ENCODE measurements at regions not wholly inside any gene's neighbourhood (a gene's known extent, or its start where the extent isn't known, plus 50 kb on each side); places are given as distances from the start of the nearest gene placed in this dataset.

DNA sequence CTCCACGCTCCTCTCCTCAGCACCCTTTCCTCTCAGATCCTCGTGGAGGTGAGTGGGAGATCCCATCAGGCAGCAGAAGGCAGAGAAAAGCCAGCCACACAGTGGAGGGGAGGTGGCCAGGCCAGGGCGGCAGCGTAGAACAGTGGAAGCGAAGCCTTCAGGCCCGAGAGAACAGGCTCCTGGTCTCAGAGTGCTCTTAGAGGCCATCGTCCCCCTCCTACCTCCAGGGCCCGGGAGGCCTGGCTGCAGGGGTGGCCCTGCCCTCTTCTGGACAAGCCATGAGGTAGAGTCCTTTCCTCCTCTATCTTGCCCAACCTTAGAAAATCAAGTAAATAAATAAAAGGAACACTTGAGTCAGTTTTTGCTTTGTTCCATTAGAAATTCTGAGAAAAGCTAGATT is 202.0 kb downstream of the KATNAL1 start:
- DNase-seq = no peak

DNA sequence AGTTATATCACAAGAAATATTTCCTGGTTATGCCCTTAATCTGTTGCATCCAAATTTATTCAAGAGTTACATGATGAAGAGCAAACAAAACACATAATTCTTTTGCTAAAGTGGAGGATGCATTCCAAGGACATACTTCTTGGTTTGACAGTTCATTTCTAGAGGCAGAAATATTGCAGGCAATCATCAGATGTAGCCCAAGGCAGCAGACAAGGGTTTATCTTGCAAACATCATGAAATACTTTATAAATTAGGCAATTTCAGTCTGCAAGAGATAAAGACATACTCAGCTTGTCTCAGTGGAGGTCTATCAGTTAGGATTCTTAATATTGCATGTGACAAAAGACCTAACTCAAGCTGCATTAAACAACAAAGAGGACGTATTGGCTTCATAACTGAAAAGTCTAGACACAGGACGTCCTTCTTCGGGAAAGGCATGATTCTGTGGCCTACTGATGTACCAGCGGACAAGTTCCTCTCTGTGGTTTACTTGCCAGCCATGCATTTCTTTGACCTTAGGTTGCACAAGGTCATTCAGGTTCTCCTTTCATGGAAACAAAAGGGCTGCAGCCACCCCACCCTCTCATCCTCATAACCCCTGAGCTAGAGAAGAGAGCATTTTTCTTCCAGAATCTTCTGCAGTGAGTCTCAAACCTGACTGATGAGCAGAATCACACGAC is 204.1 kb downstream of the KATNAL1 start:
- no peak for DNase-seq

DNA sequence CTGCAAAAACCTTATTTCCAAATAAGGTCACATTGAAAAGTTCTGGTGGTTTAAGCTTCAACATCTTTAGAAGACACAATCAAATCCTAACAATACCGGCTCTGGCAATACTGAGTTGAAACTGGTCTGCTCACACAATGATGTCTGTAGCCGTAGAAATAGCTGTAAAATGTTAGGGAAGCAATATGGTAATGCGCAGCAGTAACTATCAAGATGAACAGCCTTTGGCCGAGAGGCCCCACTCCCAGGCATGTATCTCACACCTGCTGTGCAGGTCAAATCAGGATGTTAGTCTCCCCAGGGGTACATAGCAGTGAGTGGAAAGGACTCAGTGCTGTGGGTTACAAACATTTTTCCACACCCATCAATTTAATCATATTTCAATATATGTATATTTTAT is 207.1 kb downstream of the KATNAL1 start:
- DNase-seq = no peak

DNA sequence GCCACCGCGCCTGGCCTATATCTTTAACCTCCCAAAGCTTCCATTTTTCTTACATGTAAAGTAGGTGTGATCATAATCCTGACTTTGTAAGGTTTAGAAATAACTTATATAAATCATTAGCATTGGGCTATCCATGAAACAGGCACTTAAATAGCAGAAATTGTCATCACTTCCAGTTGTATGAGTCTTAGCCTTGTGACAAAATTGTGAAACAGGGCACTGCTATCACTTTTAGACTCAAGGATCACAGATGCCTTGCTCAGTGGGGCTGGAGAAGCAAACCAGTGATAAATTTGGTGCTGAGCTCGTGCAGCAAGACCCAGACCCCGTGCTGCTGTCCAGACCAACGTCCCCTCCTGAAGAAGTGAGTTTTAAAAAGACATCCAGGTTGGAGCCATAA is 209.7 kb downstream of the KATNAL1 start:
- DNase-seq = no peak

DNA sequence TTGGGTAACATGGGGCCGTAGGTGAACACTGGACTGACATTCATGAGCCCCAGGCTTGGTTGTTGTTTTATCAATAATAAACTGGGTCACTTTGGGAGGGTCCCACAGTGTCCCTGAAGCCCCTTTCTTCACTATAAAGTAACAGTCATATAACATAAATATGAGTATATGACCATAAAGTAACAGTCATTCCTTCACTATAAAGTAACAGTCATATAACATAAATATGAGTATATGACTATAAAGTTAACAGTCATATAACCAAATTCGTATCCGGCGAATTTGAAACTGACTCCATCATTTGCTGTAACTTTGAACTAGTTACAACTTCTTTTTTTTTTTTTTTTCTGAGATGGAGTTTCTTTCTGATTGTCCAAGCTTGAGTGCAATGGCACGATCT is 210.3 kb downstream of the KATNAL1 start:
- no peak for DNase-seq

DNA sequence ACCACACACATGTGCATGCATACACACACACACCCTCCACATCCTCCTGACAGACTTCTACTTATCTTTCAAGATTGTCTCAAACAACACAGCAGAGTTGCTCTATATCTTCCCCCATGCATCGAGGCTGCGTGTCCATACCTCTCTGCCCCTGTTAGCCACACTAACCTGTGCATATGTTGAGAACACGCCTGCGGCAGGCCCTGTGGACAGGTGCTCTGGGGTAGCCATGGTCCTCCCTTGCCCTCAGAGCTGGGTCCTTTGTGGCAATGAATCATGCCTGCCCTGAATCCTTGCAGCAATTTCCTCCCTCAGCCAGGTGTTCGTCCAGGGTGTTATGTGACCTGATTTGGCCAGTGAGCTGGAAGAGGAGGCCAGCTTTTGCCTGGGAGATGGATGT is 213.3 kb downstream of the KATNAL1 start:
- DNase-seq = no peak

DNA sequence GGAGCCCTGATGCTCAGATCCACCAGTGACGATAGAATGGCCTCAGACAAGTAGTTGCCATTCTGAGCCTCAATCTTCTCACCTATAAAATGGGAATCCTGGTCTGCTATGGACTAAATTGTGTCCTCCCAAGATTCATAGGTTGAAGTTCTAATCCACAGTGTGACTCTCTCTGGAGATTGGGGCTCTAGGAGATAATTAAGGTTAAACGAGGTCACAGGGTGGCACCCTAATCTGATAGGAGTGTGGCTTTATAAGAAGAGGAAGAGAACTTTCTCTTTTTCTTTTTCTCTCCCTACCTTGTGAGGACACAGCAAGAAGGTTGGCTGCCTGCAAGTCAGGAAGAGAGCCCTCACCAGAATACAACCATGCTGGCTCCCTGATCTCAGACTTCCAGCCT is 214.1 kb downstream of the KATNAL1 start:
- DNase-seq = no peak

DNA sequence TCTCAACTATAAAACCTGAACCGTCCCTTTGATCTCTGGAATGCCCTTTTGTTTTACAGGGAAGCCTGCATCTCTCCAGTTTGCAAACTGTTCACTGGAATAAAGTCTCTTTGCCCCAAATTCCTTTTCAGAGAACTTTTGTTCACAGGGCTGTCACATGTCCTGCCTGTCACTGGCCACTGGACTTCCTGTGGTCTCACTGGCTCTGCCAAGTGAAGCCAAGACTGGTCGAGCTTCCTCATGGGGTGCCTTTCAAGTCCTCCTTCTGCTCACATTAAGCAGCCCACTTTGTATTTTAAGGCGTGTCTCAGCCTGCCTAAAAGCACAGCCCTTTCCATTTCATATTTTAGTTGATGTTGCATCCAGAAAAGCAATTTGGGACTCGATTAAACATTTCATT is 215.7 kb downstream of the KATNAL1 start:
- DNase-seq = no peak

DNA sequence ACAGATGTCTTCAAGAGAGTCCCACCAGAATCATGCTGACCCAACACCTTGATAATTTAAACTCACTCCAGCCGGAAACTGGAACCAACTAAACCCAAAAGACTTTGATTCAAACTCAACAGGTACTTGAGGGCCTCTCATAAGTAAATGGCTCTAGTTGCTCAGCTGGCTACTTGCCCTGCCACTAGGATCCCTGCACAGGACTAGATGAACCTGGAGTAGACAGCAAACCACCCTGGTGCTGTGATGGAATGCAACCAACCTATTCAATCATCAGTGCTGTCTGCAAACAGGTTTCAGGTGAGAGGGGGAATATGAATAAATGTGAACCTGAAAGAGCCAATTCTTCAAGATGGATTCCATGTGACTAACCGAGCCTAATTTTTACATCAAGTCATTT is 216.3 kb downstream of the KATNAL1 start:
- DNase-seq = no peak

DNA sequence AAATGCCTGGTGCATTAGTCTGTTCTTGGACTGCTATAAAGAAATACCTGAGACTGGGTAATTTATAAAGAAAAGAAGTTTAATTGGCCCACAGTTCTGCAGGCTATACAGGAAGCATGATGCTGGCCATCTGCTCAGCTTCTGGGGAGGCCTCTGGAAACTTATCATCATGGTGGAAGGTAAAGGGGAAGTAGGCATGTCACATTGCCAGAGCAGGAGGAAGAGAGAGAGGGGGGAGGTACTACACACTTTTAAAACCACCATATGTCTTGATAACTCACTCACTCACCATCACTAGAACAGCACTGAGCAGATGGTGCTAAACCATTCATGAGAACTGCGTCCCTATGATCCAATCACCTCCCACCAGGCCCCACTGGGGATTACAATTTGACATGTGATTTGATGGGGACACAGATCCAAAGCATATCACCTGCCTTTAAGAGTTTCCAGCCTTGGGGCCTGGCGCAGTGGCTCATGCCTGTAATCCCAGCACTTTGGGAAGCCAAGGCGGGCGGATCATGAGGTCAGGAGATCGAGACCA is 219.0 kb downstream of the KATNAL1 start:
- DNase-seq = no peak

DNA sequence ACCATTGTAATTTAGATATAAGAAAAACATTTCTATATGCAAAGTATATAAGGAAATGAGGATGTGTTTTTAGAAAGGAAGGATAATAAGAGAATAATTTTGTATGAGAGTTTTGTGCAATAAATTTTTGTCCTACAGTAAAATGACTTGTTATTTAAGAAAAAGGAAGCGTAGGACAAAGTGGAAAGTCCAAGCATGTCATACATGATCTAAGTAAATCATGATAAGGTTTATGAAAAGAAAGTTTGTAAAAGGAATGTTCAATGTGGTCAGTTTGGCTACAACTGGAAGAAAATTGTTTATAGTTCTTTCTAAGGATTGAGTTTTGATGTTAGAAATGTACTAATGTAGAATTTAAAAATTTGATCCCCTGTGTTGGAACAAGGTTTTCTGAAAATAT is 222.3 kb downstream of the KATNAL1 start:
- DNase-seq = no peak

DNA sequence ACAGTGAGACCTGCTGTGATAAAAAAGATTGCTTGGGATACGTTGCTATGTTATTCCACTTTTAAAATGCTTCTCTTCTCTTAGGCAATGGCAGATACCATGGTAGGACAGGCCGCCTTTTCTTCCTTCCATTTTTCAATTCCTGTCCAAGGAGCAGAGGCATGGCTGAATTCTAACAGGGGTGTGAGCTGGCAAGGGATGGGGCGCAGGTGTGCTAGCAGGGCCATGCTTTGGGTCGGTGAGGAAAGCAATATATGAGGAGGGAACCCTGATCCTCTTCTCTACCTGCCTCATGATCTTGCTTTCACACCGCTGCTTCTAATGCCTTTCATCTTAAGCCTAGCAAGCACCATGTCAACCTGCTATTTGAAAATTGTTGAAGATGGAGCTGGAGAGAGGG is 225.0 kb downstream of the KATNAL1 start:
- no peak for DNase-seq

DNA sequence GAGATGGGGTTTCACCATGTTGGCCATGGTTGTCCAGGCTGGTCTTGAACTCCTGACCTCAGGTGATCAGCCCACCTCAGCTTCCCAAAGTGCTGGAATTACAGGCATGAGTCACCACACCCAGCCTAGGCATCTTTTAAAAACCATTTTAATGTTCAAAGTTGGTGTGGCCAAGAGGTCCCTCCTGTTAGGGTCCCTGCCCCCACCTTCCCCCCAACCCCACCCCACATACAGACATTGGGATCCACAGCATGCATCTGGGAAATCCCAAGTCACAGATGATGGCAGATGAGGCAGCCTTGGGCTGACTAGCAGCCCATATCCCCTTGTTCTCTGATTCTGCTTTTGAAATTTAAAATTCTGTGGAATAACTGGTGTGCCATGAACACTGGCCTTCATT is 226.0 kb downstream of the KATNAL1 start:
- no peak for DNase-seq

DNA sequence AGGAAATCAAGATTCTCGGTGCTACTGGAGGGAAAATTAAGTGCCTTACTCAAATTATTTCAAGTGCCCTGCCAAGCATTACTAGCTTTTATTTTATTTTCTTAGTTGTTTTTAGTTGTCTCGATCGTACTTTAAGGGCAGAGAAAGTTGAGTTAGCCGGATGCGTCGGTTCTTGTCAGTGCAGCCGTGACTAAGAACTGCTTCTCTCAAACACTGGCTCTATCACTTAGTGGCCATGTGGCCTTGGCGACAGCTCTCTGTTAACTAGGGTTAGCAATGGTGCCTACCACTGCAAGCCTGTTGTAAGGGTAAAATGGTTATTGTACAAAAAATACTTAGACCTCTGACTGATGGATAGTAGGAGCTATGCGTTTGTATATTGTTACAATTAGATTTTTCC is 227.8 kb downstream of the KATNAL1 start:
- no peak for DNase-seq

DNA sequence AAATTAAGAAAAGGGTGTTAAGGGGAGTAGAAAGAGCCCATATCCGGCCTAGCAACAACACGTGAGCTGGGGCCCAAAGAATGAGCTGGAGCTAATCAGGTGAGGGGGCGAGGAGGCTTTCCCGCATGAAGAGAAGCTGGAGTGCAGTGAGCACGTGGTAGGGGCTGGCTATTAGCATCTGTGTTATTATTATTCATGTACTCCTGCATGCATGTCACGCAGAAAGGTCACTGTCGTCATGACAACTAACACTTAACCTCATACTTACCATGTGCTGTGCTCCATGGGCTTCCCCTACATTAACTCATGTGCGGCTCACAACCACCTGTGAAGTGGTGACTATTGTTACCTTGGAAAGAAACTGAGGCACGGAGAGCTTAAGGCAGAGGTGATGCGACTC is 227.6 kb upstream of the UBL3 start:
- DNase-seq = no peak

DNA sequence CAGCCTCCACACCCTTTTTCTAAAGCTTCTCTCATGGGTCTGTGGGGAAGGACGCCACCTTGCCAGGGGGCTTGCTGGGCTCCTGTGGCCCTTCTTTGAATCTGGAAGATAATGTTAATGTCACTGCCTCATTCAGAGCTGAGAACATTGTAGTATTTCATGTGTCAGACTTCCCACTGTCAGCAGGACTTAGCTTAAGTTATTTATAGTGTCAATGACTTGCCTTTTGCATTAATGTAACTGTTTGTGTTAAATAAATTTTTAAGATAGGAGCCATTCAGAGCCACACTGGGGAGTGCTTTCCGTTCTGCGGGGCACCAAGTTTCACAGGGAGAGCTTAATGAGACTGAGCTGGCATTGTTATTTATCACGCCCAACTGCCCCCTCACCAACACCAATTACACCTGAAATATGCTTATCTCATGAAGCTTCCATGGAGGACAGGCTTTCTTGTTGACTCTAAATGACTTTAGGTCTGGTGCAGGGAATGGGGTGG is 226.9 kb upstream of the UBL3 start:
- DNase-seq = no peak

DNA sequence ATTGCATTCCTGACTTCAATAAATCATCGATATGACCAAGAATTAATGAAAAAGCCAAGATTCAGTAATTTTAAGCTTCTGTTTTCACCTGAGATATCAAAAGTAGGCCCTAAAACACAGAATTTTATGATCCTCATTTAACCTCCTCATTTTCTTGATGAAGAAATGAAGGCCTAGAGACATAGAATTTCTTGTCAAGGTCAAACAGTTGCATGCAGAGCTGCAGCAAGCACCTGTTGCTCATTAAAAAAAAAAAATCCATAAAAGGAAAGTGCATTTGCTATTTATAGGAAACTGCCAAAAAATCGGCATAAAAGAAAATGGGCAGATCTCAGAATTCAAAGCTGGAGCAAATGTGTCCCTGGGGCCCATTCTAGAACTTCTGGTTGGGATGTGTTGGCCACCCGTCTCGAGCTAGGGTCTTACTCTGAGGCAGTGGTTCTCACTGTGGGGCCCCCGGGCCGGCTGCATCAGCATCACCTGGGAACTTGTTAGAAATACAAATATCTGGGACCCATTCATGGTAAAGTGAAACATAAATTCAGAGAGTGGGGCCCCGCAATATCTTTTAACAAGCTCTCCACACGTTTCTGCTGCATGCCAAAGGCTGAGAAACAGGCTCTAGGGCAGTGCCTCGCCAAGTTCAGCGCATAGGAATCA is 224.7 kb upstream of the UBL3 start:
- no peak for DNase-seq

DNA sequence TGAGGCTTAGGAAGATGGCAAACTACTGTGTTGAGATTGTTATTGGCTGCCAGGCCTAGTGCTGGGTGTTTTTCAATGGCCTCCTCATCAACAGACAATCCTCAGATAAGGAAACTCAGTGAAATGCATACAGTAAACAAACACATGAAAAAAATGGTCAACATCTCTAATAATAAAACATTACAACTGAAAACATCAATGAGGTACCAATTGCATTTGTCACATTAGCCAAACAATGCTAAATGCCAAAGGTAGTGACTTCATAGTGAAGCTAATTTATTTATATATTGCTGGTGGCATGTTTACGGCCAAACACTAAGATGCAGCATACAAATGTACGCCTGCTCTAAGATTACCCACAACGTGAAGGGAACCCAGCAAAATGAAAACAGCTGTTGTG is 224.0 kb upstream of the UBL3 start:
- no peak for DNase-seq

DNA sequence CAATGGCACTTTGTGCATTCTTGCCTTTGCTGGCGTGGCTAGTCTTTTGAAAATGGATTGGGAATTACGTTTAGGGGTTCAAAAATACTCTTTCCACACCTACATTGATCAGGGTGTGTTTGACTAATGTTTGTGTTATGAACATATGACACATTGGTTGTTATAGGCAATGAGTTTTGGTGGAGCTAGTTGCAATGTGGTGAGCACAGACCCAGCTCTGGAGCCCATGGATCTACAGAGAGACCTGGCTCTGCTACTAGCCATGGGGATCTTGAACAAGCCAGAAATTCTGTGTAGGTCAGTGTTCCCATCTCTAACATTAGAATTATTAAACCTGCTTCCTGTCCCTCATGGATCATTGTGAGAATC is 222.4 kb upstream of the UBL3 start:
- DNase-seq = no peak

DNA sequence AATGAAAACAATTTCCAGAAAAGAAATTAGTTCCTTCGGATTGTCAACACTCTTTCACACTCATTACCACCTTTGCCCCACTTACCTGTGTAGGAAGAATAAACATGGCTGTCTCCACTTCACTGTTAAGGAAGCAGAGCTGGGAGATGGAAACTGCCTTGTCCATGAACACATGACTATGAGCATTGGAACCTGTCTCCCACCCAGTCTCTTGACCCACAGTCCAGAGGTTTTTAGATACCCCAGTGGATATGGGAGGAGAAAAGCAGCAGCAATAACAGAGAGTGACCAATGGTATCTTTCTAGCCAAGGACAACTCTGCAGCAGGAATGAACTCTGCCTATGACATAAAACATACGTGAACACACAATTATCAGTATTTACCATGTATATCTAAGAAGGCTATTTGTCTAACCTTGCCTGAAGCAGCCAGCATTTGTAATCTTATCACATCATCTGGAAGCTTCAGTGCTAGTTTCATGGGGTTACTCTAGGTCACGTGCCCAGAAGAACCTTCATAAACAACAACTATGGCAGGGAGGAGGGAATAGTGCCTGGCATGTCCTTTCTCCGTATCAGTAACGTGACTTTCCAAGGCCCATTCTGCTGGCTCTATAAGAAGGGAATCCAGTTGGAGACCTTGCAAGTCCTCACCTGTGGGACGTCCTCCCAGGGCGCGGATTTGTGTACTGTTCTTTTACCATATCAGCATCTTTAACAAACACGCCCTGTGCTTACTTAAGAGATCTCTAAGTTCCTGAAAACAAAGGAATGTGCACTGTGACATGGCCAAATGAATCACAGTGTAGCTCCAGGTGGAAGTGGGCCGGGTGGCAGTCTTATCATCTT is 221.8 kb upstream of the UBL3 start:
- DNase-seq = no peak

DNA sequence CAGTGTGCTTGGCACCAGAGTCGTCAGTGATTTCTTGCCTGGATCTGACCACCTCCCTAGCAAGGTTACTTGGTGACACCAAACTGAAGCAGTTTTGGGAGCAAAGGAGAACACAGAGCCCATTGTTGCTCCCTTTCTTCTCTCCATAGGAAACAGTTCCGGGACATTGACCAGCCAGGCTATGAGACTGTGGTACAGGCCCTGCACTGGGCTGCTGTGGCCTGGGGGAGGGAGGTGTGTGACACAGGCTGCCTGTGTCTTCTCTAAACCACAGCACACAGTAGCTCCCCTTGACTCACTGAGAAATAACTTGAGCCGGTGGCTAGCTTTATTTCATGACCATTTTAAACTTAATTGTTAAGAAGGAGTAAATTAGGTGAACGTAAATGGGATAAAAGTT is 214.8 kb upstream of the UBL3 start:
- DNase-seq = no peak

DNA sequence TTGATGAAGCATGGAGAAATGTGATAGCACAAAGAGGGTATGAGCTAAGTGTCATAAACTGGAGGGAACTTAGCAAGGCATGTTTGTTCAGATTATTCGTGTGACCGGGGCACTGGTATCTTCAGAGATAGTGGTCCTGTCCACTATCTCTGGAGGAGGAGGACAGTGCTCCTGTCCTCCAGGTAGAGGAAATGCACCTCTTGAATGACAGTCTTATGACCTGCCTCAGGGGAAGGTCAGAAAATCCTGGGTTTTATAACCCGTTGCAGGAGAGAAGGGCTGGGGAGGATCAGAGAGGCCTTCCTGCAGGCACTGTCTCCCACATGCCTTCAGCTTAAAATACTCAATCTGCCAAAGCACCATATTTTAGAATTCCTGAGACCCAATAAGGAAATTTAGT is 213.5 kb upstream of the UBL3 start:
- no peak for DNase-seq

DNA sequence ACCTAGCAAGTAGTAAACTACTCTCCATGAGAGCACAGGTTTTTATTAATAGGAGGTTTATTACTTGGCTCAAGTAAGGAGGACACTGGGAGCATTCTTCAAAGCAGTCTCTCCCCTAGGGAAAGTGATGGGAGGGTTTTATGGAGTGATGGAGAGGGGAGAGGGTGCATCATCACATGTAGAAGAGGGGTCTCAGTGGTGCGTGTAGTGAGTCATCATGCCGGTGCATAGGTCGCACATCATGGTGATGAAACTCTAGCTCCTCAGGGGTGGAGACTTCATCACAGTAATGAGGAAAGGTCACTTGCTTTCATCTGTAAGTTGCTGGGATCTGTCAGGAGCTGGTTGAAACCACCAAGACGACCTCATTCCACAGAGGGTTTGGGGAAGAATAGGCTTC is 210.8 kb upstream of the UBL3 start:
- DNase-seq = no peak

DNA sequence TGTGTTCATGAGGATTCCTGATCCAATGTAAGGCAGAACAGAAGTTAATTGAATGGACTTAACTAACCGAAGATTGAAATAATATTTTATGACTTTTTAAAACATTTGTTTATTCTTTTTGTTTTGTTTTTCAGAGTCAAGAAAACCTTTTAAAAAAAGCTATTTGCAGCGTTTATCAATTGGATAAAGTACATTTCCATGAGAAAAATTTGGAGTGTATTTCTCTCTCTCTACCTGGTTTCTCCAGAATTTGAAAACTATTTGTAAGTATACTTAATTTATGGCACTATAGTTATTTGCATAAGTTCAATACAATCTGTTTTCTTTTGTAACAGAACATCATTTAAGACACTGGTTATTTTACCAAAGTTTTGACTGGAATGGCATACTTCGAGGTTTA is 208.0 kb upstream of the UBL3 start:
- no peak for DNase-seq
